ENCODE measurements at regions not wholly inside any gene's neighbourhood (a gene's known extent, or its start where the extent isn't known, plus 50 kb on each side); places are given as distances from the start of the nearest gene placed in this dataset.

GRCh38 chr5:175286981-175287380 lies 157.0 kb downstream of the DRD1 start:
- no peaks in the 10 kb centered on the region for H3K27me3 ChIP-seq (ENCODE audit: control insufficient read depth in 1 of 2, insufficient read depth in 2 of 2, low read length in 2 of 2)
- no peaks in the 10 kb centered on the region for H3K4me1 ChIP-seq (ENCODE audit: control insufficient read depth, insufficient read depth, low read length)
- no peaks in the 10 kb centered on the region for H3K9me3 ChIP-seq (ENCODE audit: control insufficient read depth in 2 of 2, low read length in 2 of 2)
- H3K27ac ChIP-seq (ENCODE audit: low read length): no peak overlapping the region
- H3K4me3 ChIP-seq (ENCODE audit: low read length in 2 of 2): no peak overlapping the region
- no peak overlapping the region for H3K9ac ChIP-seq (ENCODE audit: low read length in 2 of 2)
- no peaks in the 10 kb centered on the region for H3K36me3 ChIP-seq (ENCODE audit: control insufficient read depth in 2 of 2, insufficient read depth in 2 of 2, low read length in 2 of 2)

- H3K27ac ChIP-seq (ENCODE audit: low read length): no peak overlapping the region
Observed at GRCh38 chr5:175285261-175285660, 158.7 kb downstream of the DRD1 start.

DNA sequence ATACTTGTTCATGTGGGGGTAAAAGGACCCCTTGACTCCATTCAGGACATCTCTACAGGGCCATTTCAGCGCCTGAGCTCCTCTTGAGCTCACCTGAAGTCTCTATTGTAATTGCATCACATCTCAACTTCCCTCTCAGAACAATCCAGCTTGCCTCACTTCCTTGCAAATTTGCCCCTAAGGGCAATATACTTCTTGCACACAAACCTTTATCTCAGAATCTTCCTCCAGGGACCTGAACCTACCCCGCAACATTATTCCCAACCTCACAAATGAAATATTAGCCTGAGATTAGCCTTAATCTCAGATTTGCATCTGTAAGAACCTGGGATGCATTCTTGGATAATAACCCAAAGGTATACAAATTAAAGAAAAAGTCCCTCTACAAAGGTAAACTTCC lies 159.2 kb downstream of the DRD1 start:
- no peak overlapping the region for H3K4me3 ChIP-seq (ENCODE audit: low read length in 2 of 2)
- no peaks in the 10 kb centered on the region for H3K27me3 ChIP-seq (ENCODE audit: control insufficient read depth in 1 of 2, insufficient read depth in 2 of 2, low read length in 2 of 2)
- no peaks in the 10 kb centered on the region for H3K4me1 ChIP-seq (ENCODE audit: control insufficient read depth, insufficient read depth, low read length)
- H3K9ac ChIP-seq (ENCODE audit: low read length in 2 of 2): no peak overlapping the region
- no peaks in the 10 kb centered on the region for H3K9me3 ChIP-seq (ENCODE audit: control insufficient read depth in 2 of 2, low read length in 2 of 2)
- no peak overlapping the region for H3K27ac ChIP-seq (ENCODE audit: low read length)
- H3K36me3 ChIP-seq (ENCODE audit: control insufficient read depth in 2 of 2, insufficient read depth in 2 of 2, low read length in 2 of 2): no peaks in the 10 kb centered on the region

More at GRCh38 chr5:175285261-175285660, 158.7 kb downstream of the DRD1 start:
- Histone ChIP-seq H3K36me3 (ENCODE audit: control insufficient read depth in 2 of 2, insufficient read depth in 2 of 2, low read length in 2 of 2) (no peaks in the 10 kb centered on the region), H3K27me3 (ENCODE audit: control insufficient read depth in 1 of 2, insufficient read depth in 2 of 2, low read length in 2 of 2) (no peaks in the 10 kb centered on the region), H3K9ac (ENCODE audit: low read length in 2 of 2) (no peak overlapping the region), H3K9me3 (ENCODE audit: control insufficient read depth in 2 of 2, low read length in 2 of 2) (no peaks in the 10 kb centered on the region), H3K4me3 (ENCODE audit: low read length in 2 of 2) (no peak overlapping the region), H3K4me1 (ENCODE audit: control insufficient read depth, insufficient read depth, low read length) (no peaks in the 10 kb centered on the region)

DNA sequence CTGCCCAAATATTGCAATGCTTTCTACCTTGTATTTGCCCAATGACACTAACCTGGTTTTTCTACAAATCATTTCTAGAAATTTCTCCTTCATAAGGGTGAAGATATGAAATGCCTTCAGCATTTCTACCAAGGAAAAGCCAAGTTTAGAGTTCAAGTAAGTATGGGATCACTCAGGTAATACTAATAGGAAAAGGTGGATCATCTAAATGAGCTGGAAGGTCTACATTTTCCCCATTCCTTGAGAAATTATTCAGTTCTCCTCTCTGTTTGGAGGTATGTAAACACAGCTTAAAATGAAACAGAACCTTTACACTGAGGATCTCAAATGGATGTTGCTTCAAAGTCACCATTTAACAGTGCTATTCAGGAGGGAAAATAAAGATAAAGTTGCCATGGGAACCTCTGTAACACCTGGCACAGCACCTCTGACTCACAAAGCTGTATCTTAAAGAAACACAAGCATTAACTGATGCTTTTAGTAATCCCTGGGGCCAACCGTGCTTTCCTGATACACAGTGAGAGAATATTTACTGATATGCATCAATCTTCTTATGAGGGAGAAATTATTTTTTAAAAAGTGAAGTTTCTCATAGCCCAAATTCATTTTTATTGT lies 161.3 kb downstream of the DRD1 start:
- H3K9me3 ChIP-seq (ENCODE audit: control insufficient read depth in 2 of 2, low read length in 2 of 2): no peaks in the 10 kb centered on the region
- H3K4me1 ChIP-seq (ENCODE audit: control insufficient read depth, insufficient read depth, low read length): no peaks in the 10 kb centered on the region
- no peaks in the 10 kb centered on the region for H3K27me3 ChIP-seq (ENCODE audit: control insufficient read depth in 1 of 2, insufficient read depth in 2 of 2, low read length in 2 of 2)
- H3K36me3 ChIP-seq (ENCODE audit: control insufficient read depth in 2 of 2, insufficient read depth in 2 of 2, low read length in 2 of 2): no peaks in the 10 kb centered on the region
- no peak overlapping the region for H3K27ac ChIP-seq (ENCODE audit: low read length)
- H3K4me3 ChIP-seq (ENCODE audit: low read length in 2 of 2): no peak overlapping the region
- no peak overlapping the region for H3K9ac ChIP-seq (ENCODE audit: low read length in 2 of 2)

DNA sequence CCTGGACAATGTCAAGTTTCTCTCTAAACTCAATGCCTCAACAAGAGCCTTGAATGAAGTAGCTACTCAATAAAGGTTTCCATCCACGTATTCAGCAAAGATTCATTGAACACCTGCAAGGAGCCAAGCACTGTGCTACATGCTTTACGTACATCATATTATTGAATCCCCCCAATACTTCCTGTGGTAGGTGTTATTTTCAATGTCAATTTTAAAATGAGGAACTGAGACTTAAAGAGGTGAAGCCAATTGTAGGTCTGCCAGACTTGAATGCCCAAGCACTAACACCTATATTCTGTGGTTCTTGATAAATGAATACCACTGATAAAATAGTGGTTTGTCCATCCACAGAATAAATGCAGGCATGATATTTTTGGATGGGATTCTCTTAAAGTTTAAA lies 162.3 kb downstream of the DRD1 start:
- Histone ChIP-seq H3K9me3 (ENCODE audit: control insufficient read depth in 2 of 2, low read length in 2 of 2) (no peaks in the 10 kb centered on the region), H3K27me3 (ENCODE audit: control insufficient read depth in 1 of 2, insufficient read depth in 2 of 2, low read length in 2 of 2) (no peaks in the 10 kb centered on the region), H3K9ac (ENCODE audit: low read length in 2 of 2) (no peak overlapping the region), H3K4me1 (ENCODE audit: control insufficient read depth, insufficient read depth, low read length) (no peaks in the 10 kb centered on the region), H3K4me3 (ENCODE audit: low read length in 2 of 2) (no peak overlapping the region), H3K36me3 (ENCODE audit: control insufficient read depth in 2 of 2, insufficient read depth in 2 of 2, low read length in 2 of 2) (no peaks in the 10 kb centered on the region), H3K27ac (ENCODE audit: low read length) (no peak overlapping the region)

DNA sequence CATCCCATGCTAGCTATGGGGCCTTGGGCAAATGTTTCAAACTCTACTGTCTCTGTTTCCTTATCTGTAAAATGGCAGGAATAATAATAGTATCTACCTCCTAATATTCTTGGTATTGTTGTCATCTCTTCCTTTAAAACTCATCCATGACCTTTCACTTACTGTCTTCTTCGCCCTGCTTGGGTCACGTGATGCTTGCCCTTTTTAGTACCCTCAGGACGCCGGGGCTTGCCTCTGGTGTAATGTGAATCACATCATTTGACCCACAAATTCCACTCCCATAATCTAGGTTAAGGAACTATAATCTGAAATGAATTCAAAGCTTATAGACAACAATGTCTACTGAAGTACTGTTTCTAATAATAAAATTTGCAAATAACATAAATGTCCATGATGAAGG lies 162.7 kb downstream of the DRD1 start:
- Histone ChIP-seq H3K9me3 (ENCODE audit: control insufficient read depth in 2 of 2, low read length in 2 of 2) (no peaks in the 10 kb centered on the region), H3K4me1 (ENCODE audit: control insufficient read depth, insufficient read depth, low read length) (no peaks in the 10 kb centered on the region), H3K27me3 (ENCODE audit: control insufficient read depth in 1 of 2, insufficient read depth in 2 of 2, low read length in 2 of 2) (no peaks in the 10 kb centered on the region), H3K36me3 (ENCODE audit: control insufficient read depth in 2 of 2, insufficient read depth in 2 of 2, low read length in 2 of 2) (no peaks in the 10 kb centered on the region), H3K9ac (ENCODE audit: low read length in 2 of 2) (no peak overlapping the region), H3K4me3 (ENCODE audit: low read length in 2 of 2) (no peak overlapping the region), H3K27ac (ENCODE audit: low read length) (no peak overlapping the region)

DNA sequence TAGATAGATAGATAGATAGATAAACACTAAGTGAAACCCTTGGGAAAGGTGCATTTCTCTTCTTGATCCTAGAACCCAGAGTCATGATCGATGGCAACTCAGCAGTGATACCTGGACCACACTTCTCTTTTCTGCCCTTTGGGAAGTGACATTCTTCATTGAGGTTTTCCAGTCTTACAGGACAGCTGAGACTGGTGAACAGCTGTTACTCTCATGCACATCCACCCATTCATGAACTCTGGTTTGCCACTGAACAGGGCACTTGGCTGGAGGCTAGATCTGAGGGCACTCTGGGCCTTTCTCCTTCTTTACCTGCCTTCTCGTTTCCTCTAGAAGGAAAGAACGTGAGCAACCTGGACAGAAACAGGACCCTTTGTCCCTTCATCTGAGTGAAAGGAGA lies 164.5 kb downstream of the DRD1 start:
- Histone ChIP-seq H3K27me3 (ENCODE audit: control insufficient read depth in 1 of 2, insufficient read depth in 2 of 2, low read length in 2 of 2) (no peaks in the 10 kb centered on the region), H3K4me3 (ENCODE audit: low read length in 2 of 2) (no peak overlapping the region), H3K9ac (ENCODE audit: low read length in 2 of 2) (no peak overlapping the region), H3K9me3 (ENCODE audit: control insufficient read depth in 2 of 2, low read length in 2 of 2) (no peaks in the 10 kb centered on the region), H3K36me3 (ENCODE audit: control insufficient read depth in 2 of 2, insufficient read depth in 2 of 2, low read length in 2 of 2) (no peaks in the 10 kb centered on the region), H3K4me1 (ENCODE audit: control insufficient read depth, insufficient read depth, low read length) (no peaks in the 10 kb centered on the region), H3K27ac (ENCODE audit: low read length) (no peak overlapping the region)

- Histone ChIP-seq H3K4me3 (ENCODE audit: low read length in 2 of 2) (no peak overlapping the region), H3K27me3 (ENCODE audit: control insufficient read depth in 1 of 2, insufficient read depth in 2 of 2, low read length in 2 of 2) (no peaks in the 10 kb centered on the region), H3K36me3 (ENCODE audit: control insufficient read depth in 2 of 2, insufficient read depth in 2 of 2, low read length in 2 of 2) (no peaks in the 10 kb centered on the region), H3K9ac (ENCODE audit: low read length in 2 of 2) (no peak overlapping the region), H3K4me1 (ENCODE audit: control insufficient read depth, insufficient read depth, low read length) (no peaks in the 10 kb centered on the region), H3K27ac (ENCODE audit: low read length) (no peak overlapping the region), H3K9me3 (ENCODE audit: control insufficient read depth in 2 of 2, low read length in 2 of 2) (no peaks in the 10 kb centered on the region)
Observed at GRCh38 chr5:175275748-175276147, 168.2 kb downstream of the DRD1 start.

GRCh38 chr5:175275097-175275496 lies 168.9 kb downstream of the DRD1 start:
- H3K4me3 ChIP-seq (ENCODE audit: low read length in 2 of 2): no peak overlapping the region
- no peak overlapping the region for H3K27ac ChIP-seq (ENCODE audit: low read length)
- H3K4me1 ChIP-seq (ENCODE audit: control insufficient read depth, insufficient read depth, low read length): no peaks in the 10 kb centered on the region
- H3K36me3 ChIP-seq (ENCODE audit: control insufficient read depth in 2 of 2, insufficient read depth in 2 of 2, low read length in 2 of 2): no peaks in the 10 kb centered on the region
- no peaks in the 10 kb centered on the region for H3K27me3 ChIP-seq (ENCODE audit: control insufficient read depth in 1 of 2, insufficient read depth in 2 of 2, low read length in 2 of 2)
- no peak overlapping the region for H3K9ac ChIP-seq (ENCODE audit: low read length in 2 of 2)
- H3K9me3 ChIP-seq (ENCODE audit: control insufficient read depth in 2 of 2, low read length in 2 of 2): no peaks in the 10 kb centered on the region

DNA sequence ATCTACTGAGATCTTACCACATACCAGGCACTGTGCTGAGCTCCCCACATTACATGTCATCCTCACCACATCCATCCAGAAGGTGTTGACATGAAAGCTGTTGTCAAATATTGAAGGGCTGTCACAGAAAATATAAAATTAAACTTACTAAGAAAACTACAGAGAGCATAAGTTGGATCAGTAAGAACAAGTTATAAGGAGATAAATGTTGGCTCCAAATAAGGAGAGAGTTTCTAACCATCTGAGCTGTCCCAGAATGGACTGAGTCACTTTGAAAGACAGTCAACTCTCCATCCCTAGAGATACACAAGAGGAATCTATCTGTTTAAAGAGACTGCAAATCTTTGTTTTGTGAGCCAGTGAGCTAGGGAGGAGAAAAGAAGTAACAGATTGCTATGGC lies 169.8 kb downstream of the DRD1 start:
- Histone ChIP-seq H3K9ac (ENCODE audit: low read length in 2 of 2) (no peak overlapping the region), H3K9me3 (ENCODE audit: control insufficient read depth in 2 of 2, low read length in 2 of 2) (no peaks in the 10 kb centered on the region), H3K36me3 (ENCODE audit: control insufficient read depth in 2 of 2, insufficient read depth in 2 of 2, low read length in 2 of 2) (no peaks in the 10 kb centered on the region), H3K27ac (ENCODE audit: low read length) (no peak overlapping the region), H3K4me1 (ENCODE audit: control insufficient read depth, insufficient read depth, low read length) (no peaks in the 10 kb centered on the region), H3K27me3 (ENCODE audit: control insufficient read depth in 1 of 2, insufficient read depth in 2 of 2, low read length in 2 of 2) (no peaks in the 10 kb centered on the region), H3K4me3 (ENCODE audit: low read length in 2 of 2) (no peak overlapping the region)

DNA sequence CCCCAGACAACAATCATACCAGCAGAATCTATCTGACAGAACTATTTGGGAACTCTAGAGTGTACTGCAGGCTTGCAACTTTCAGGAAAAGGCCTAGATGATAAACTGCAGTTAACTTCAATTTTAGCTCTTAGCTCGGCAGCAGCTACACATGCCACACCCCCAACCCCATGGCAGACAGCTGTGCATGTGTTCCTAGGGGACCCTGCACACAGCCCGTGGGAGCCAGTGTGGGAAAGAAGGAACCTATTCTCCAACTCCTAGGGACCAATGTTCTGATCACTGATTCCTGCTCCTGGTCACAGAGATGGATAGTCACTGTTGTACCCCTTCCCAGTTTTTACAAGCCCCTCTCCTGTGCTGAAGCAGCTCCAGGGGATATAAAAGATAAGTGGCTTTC lies 179.6 kb downstream of the DRD1 start:
- H3K4me3 ChIP-seq (ENCODE audit: low read length in 2 of 2): no peak overlapping the region
- no peaks in the 10 kb centered on the region for H3K4me1 ChIP-seq (ENCODE audit: control insufficient read depth, insufficient read depth, low read length)
- H3K27me3 ChIP-seq (ENCODE audit: control insufficient read depth in 1 of 2, insufficient read depth in 2 of 2, low read length in 2 of 2): no peaks in the 10 kb centered on the region
- no peak overlapping the region for H3K9ac ChIP-seq (ENCODE audit: low read length in 2 of 2)
- no peak overlapping the region for H3K27ac ChIP-seq (ENCODE audit: low read length)
- peaks cover 0 to 5% of the 10 kb centered on the region in 2 donors for H3K9me3 ChIP-seq (ENCODE audit: control insufficient read depth in 2 of 2, low read length in 2 of 2)
- H3K36me3 ChIP-seq (ENCODE audit: control insufficient read depth in 2 of 2, insufficient read depth in 2 of 2, low read length in 2 of 2): no peaks in the 10 kb centered on the region

Measured in stomach smooth muscle (tissue), 2 donors.